SK-N-MC (cell line): ENCODE measurements at regions not wholly inside any gene's neighbourhood (a gene's known extent, or its start where the extent isn't known, plus 50 kb on each side); places are given as distances from the start of the nearest gene placed in this dataset.

ENCODE experiments used
- EZH2 ChIP-seq: fragments of 200-600 bp; sonication (generic); IDR thresholded peaks from one replicate; pipeline ENCODE4 v1.6.1; 2017; ENCODE audit warnings: antibody characterized with exemption
- FOXP2 ChIP-seq: optimal IDR thresholded peaks from 2 replicates; pipeline ENCODE3; 2011; ENCODE audit warnings: mild to moderate bottlenecking, moderate library complexity; ENCODE audit not compliant: insufficient read depth; ENCODE audit errors: extremely low read length, control extremely low read depth
- POLR2AphosphoS5 ChIP-seq: IDR thresholded peaks from 2 replicates; pipeline ENCODE4 v1.6.1; 2012; ENCODE audit warnings: mild to moderate bottlenecking, low read depth, low read length, borderline replicate concordance

- TF ChIP-seq EZH2 = no peak
- TF ChIP-seq POLR2AphosphoS5 = no peak
- no peak for TF ChIP-seq FOXP2
These were observed 699.3 kb upstream of the ADGRL3 start for GRCh38 chr4:60500810-60501209.
